ENCODE measurements at regions not wholly inside any gene's neighbourhood (a gene's known extent, or its start where the extent isn't known, plus 50 kb on each side); places are given as distances from the start of the nearest gene placed in this dataset.
"Not testable (repeated sequence)": the region's sequence is repeated elsewhere in the genome, so short reads cannot be mapped to it uniquely, and the experiment has no call there.

- no peak for DNase-seq
Measured at GRCh38 chr2:65794994-65795393, 362.6 kb upstream of the SPRED2 start.

DNA sequence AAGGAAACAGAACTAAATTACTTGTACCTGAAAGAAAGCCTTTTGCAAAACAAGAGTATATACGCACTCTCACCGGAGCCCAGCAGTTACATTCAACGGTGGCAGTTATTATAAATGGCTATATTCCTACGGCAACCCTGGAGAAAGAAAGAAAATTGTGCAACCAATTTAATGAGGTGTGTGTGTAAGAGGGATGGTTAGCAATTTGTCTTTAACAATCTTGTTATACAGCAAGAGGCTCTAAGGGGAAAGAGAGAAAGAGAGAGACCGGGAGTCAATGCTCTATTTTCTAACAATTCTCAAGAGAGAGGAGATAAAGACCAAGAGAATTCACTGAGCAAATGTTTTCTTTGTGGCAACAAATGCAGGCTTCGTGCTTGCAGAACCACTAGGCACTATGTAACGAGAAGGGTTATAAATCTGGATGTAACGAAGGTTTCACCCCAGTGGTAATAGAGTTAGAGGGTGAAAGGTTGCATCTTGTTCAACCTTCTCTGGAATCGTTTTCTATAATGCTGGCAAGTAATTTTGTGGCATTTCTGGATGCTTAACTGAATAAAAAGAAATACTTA lies 359.1 kb upstream of the SPRED2 start:
- DNase-seq, result no peak

DNA sequence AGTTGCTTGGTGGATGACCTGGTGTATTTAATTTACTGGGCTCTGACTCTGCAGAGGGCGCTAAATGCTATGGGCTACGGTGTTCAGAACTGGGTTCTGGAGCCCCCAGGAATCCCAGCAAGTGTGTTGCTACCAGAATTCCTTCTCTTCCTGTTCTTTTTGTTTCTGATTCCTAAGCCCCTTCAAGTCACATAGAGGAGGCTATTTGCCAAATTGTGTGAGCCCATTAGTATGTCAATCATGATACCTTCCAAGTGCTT lies 358.2 kb upstream of the SPRED2 start:
- no peak for DNase-seq

DNA sequence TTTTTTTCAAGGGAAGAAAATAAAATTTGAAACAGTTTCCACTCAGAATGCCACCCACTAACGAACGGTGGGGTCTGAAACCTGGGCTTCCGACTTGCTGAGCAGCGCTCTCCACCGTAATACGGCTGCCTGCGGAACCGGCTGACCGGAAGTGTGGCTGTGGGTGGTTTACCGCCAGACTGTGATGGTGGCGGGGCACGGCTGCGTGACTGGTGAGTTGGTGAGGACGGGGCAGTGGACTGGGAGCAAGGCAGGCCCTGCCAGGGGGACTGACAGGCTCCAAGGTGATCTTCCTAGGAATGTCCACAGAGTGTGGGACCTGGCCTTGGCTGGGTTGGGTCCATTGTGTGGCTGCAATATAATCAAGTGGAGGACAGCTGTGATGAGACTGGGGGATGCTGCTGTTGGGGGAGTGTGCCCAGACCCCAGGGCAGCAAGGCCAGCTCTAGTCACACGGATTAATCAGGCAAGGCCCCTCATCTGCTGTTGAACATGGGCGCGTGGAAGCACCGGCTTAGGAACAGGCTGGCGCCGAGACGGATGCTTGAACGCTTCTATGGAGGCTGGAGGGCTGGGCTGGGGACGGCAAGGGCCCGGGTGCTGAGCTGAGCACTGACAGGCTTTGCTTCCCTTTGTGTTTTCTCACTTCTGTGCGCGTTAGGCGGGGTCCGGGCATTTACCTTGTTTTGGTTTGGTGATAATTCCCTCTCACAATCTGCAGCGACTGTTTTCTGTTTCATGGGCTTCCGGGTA lies 357.7 kb upstream of the SPRED2 start:
- no peak for DNase-seq

DNA sequence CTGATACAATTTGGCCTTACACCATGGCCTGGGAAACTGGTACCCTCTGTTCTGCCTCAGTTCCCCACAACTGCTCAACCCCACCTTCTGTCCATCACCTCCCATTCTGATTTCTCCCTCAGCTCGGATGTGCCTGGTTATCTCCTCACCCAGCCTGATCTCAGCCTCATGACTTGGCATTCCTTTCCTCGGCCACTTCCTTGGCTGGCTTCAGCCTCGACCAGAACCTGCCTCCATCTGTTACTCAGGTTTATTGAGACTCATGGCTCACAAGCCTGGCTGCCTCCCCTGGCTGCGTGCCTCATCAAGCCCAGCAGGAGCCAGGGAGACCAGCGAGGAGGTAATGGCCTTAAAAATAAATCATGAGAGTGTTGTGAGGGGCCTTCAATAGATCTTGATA lies 356.2 kb upstream of the SPRED2 start:
- no peak for DNase-seq

GRCh38 chr2:65786765-65787164 lies 354.4 kb upstream of the SPRED2 start:
- no peak for DNase-seq

GRCh38 chr2:65786007-65786717 lies 353.8 kb upstream of the SPRED2 start:
- DNase-seq, result no peak

GRCh38 chr2:65782996-65783650 lies 350.7 kb upstream of the SPRED2 start:
- no peak for DNase-seq

DNA sequence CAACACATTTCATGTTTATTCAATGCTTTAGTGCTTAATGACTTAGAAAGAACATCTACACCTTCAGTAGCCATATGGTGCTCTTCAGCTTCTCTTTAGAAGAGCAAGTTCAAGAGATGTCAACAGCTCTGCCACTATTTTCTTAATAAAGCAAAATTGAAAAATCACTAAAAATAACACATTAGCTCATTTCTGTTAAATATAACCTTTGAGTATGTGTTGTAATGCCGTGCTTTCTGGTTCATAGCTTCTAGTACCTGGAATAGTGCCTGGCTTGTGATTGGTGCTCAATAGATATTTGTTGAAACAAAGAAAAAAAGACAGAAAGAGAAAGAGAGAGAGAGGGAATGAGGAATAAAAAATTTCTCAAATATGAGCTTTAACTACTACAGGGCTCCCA lies 349.8 kb upstream of the SPRED2 start:
- DNase-seq, result no peak

- DNase-seq, result no peak
Measured at GRCh38 chr2:65781756-65782155, 349.4 kb upstream of the SPRED2 start.

DNA sequence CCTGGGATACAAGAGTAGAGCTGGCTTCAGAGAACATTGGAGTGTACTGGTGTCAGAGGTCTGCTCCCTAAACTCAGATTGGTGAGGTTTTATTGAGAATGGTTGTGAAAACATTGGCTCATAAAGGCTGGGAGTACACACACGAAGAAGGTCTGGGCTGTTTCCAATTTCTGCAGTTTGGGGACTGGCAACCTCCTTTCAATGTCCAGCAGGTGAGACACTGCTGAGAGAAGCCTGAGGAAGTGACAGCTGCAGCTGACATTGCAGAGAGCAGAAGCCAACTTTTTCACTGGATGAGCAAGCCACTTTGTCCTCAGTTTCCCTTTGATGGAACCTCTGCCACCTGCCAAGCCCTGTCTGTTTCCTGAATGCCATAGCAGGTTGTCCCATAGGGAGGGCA lies 346.6 kb upstream of the SPRED2 start:
- DNase-seq, result no peak

GRCh38 chr2:65778137-65778536 lies 345.7 kb upstream of the SPRED2 start:
- no peak for DNase-seq

- DNase-seq, result no peak
Measured at GRCh38 chr2:65775839-65776238, 343.4 kb upstream of the SPRED2 start.

DNA sequence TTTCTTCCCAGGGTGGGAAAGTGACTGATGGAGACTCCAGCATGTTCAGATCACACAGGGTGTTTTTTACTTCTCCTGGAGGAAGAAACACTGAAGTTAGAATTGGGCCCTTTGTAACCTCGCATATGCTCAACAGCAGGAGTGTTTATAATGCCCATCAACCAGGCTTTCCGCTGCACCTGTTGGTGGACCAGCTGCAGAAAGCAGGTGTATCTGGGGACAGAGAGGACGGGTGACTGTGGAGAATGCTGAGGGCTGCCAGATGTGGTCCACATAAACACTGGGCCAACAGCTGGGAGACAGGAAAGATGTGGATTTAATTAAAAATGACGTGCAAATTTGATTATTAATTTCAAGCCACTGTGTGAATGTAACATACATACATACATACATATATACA lies 335.5 kb upstream of the SPRED2 start:
- no peak for DNase-seq

DNA sequence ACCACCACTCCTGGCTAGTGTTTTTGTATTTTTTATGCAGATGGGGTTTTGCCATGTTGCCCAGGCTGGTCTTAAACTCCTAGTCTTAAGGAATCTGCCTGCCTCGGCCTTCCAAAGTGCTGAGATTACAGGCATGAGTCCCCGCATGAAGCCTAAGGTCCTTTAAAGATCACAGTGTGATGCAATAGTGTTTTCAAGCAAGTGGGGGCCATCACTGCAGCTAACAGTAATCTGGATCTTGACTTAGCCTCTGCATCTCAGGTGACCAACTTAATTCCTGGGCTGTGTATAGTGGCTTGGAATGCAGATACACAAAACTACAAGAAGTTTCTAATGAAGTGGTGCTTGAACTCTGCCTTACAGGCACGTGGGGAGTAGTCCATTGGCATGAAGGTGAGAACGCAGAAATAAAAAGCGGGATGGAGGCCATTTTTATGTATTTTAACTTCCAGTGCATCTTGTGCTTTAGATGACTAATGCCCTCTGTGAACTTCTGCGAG lies 334.4 kb upstream of the SPRED2 start:
- DNase-seq, result no peak

DNA sequence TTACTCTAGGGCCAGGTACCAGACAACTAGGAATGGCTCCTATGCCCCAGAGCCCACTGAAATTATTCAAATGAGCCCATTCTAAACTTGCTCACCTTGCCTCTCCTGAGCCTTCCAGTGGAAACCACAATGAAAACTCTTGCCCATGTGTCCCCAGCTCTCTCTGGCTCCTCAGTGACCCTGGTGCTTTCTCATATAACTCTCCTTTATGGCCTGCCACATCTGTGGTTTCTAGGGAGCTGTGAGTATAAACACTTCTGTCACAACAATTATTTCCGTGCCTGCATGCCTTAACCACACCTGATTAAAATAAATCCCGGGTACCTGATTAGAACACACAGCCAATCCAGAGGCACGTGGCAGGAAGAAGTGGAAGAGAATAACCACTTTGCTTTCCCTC lies 333.0 kb upstream of the SPRED2 start:
- DNase-seq, result no peak

DNA sequence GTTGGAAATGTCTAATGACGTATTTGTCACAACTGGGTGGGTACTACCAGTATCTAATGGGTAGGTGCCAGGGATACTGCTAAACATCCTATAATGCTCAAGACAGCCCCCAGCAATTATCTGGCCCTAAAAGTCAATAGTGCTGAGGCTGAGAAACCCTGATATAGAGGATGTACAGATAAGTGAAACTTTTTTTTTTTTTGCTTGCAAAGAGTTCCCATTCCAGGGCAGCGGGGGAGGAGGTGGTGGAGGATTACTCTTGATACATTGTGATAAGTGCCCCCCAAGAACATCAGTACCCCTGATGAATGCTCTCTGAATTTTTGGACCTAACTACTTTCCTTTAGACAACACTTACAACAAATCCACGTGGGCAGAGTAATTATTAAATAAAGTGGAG lies 329.7 kb upstream of the SPRED2 start:
- DNase-seq, result no peak

- no peak for DNase-seq
Measured at GRCh38 chr2:65754219-65754618, 321.8 kb upstream of the SPRED2 start.

DNA sequence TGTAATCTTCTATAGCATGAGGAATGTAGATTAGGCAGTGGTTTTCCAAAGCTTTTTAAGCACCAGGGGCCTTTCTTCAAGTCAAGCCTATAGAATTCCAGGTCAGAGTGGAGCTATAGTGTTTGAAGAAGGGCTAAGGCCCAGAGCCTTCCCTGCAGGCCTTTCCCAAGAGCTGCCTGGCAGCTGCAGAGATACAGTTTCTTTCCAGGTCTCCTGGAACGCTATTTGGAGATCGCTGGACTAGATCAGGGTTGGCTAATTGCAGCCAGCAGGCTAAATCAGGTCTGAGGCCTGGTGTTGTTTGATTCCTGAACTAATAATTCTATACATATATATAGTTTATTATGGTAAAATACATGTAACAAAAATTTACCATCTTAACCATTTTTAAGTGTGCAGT lies 319.0 kb upstream of the SPRED2 start:
- no peak for DNase-seq

DNA sequence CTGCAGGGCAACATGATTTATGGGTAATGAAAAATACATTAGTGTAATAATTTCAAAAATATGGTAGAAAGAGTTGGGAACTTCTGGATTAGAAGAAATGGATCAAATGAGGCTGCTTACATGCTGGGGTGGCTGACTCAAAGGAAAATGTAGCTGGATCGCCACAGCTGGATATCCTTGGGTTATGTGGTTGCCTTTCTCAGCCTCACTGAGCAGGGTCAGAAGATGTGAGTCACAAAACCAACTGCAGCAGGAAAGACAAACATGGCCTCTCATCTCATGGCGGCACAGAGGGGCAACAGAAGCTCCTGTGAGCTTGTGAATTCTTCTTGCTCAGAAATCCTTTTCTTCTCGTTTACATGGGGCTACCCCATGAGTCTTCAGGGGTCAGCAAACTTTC lies 317.1 kb upstream of the SPRED2 start:
- no peak for DNase-seq

- not testable (repeated sequence) for DNase-seq
Measured at GRCh38 chr2:65747875-65748274, 315.5 kb upstream of the SPRED2 start.

GRCh38 chr2:65746931-65747675 lies 314.7 kb upstream of the SPRED2 start:
- DNase-seq, result peak in 20 of 58 donors; percentile 0 to 33 (median 3)

Data from anterior cingulate cortex (tissue), 58 donors.